HL-60/S4 (cell line): ENCODE measurements at regions not wholly inside any gene's neighbourhood (a gene's known extent, or its start where the extent isn't known, plus 50 kb on each side); places are given as distances from the start of the nearest gene placed in this dataset.
"Not testable (repeated sequence)": the region's sequence is repeated elsewhere in the genome, so short reads cannot be mapped to it uniquely, and the experiment has no call there.

Source experiments
- in situ Hi-C: fragments of 300-500 bp; cut with MboI; formaldehyde crosslinking; loops from 2 replicates; pipeline ENCODE4 v1.14.3; 2022; ENCODE audit warnings: low sequenced_read_pairs

GRCh38 chr11:96878299-96879051, 488.7 kb downstream of the JRKL start:
- in situ Hi-C loops = no loop called here

GRCh38 chr11:96882622-96883021, 492.8 kb downstream of the JRKL start:
- in situ Hi-C loops = not testable (repeated sequence)

GRCh38 chr11:96885405-96885804, 495.6 kb downstream of the JRKL start:
- in situ Hi-C loops = no loop called here

GRCh38 chr11:96885912-96886311, 496.1 kb downstream of the JRKL start:
- in situ Hi-C loops = no loop called here

- in situ Hi-C loops = no loop called here
Measured at GRCh38 chr11:96893988-96894387, 504.2 kb downstream of the JRKL start.

- in situ Hi-C loops = no loop called here
Measured at GRCh38 chr11:96894587-96894986, 504.8 kb downstream of the JRKL start.

- in situ Hi-C loops = no loop called here
Measured at GRCh38 chr11:96899971-96900370, 510.2 kb downstream of the JRKL start.

GRCh38 chr11:96905143-96905542, 515.3 kb downstream of the JRKL start:
- in situ Hi-C loops = no loop called here

GRCh38 chr11:96905663-96906062, 515.9 kb downstream of the JRKL start:
- in situ Hi-C loops = no loop called here

- in situ Hi-C loops = no loop called here
Measured at GRCh38 chr11:96906476-96906875, 516.7 kb downstream of the JRKL start.

GRCh38 chr11:96925862-96926261, 536.0 kb downstream of the JRKL start:
- in situ Hi-C loops = no loop called here

GRCh38 chr11:96940227-96940626, 550.4 kb downstream of the JRKL start:
- in situ Hi-C loops = no loop called here

GRCh38 chr11:96942855-96943254, 553.0 kb downstream of the JRKL start:
- in situ Hi-C loops = no loop called here

GRCh38 chr11:96943970-96944369, 554.2 kb downstream of the JRKL start:
- in situ Hi-C loops = no loop called here

GRCh38 chr11:96948066-96948465, 558.3 kb downstream of the JRKL start:
- in situ Hi-C loops = no loop called here

- in situ Hi-C loops = no loop called here
Measured at GRCh38 chr11:96949464-96949863, 559.7 kb downstream of the JRKL start.

GRCh38 chr11:96954587-96955242, 564.9 kb downstream of the JRKL start:
- in situ Hi-C loops = no loop called here

- in situ Hi-C loops = no loop called here
Measured at GRCh38 chr11:96960476-96960875, 570.7 kb downstream of the JRKL start.

GRCh38 chr11:96960926-96961325, 571.1 kb downstream of the JRKL start:
- in situ Hi-C loops = no loop called here

GRCh38 chr11:96961931-96962330, 572.1 kb downstream of the JRKL start:
- in situ Hi-C loops = no loop called here

GRCh38 chr11:96963375-96963774, 573.6 kb downstream of the JRKL start:
- in situ Hi-C loops = no loop called here

- in situ Hi-C loops = no loop called here
Measured at GRCh38 chr11:96964661-96965060, 574.8 kb downstream of the JRKL start.

GRCh38 chr11:96967616-96968015, 577.8 kb downstream of the JRKL start:
- in situ Hi-C loops = no loop called here
